SW 1271 (cell line): ENCODE measurements at regions not wholly inside any gene's neighbourhood (a gene's known extent, or its start where the extent isn't known, plus 50 kb on each side); places are given as distances from the start of the nearest gene placed in this dataset.

ENCODE experiments used
- DNase-seq, 2 experiments: peaks; one replicate each; lab custom pipeline; 2025; lab: John Stamatoyannopoulos, UW

GRCh38 chr14:22699801-22700564 is 55.8 kb upstream of the OR6J1 start:
- DNase-seq = peak in 1 of 2 experiments; percentile 73

DNA sequence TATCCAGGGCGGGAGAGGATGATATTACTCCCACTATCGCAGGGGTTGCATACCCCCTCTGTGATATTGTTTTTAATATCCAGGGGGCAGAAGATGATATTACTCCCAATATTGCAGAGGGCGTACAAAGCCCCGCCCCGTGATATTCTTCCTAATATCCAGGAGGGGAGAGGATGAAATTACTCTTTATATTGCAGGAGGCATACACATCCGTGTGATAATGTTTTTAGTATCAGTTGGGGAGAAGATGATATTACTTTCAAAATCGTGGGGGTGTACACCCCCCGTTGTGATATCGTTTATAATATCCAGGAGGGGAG is 52.9 kb upstream of the OXA1L start:
- DNase-seq = no peak

- DNase-seq = no peak
Measured at GRCh38 chr14:22715186-22715812, 51.2 kb upstream of the OXA1L start.

- no peak for DNase-seq
Measured at GRCh38 chr14:22715890-22716289, 50.6 kb upstream of the OXA1L start.
